Uterus (tissue), 2 donors: ENCODE measurements at regions not wholly inside any gene's neighbourhood (a gene's known extent, or its start where the extent isn't known, plus 50 kb on each side); places are given as distances from the start of the nearest gene placed in this dataset.

Experiments used
- POLR2A ChIP-seq, 2 donors: fragments of 450-650 bp; IDR thresholded peaks; one replicate each; pipeline ENCODE4 v1.6.1; 2016; ENCODE audit warnings: antibody characterized with exemption in 2 of 2, mild to moderate bottlenecking in 1 of 2, moderate library complexity in 1 of 2
- TF ChIP-seq, protein P1 (sequence below), 4 experiments: fragments of 200-600 bp in 2 of 4; fragments of 450-650 bp in 2 of 4; sonication (generic) in 2 of 4; IDR thresholded peaks; one replicate each; pipeline ENCODE4 v1.5.1; 2016 to 2019; ENCODE audit warnings: antibody characterized with exemption in 4 of 4, mild to moderate bottlenecking in 2 of 4, moderate library complexity in 1 of 4

DNA sequence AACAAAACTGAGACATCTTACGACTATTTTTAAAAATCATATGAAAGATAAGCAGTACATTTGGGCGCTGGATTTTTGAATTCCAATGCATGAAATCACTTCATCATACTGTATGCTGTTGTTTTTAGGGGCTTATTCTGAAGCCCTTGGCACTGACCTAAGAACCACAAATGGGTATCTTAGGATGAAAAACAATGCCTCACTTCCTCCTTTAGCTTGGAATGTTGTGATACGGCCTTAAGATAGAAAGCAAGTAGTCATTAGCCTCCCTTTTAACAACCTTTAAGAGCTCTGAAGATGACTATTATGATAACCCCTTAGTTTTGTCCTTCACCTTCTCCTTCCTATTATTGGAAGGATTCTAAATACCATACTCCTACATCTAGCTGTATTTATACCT lies 289.8 kb downstream of the ARPP21 start:
- TF ChIP-seq, protein P1, sequence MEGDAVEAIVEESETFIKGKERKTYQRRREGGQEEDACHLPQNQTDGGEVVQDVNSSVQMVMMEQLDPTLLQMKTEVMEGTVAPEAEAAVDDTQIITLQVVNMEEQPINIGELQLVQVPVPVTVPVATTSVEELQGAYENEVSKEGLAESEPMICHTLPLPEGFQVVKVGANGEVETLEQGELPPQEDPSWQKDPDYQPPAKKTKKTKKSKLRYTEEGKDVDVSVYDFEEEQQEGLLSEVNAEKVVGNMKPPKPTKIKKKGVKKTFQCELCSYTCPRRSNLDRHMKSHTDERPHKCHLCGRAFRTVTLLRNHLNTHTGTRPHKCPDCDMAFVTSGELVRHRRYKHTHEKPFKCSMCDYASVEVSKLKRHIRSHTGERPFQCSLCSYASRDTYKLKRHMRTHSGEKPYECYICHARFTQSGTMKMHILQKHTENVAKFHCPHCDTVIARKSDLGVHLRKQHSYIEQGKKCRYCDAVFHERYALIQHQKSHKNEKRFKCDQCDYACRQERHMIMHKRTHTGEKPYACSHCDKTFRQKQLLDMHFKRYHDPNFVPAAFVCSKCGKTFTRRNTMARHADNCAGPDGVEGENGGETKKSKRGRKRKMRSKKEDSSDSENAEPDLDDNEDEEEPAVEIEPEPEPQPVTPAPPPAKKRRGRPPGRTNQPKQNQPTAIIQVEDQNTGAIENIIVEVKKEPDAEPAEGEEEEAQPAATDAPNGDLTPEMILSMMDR (IDR thresholded peaks at IDR 0.05): no peak
- no peak for TF ChIP-seq POLR2A (IDR thresholded peaks at IDR 0.05)
